CD4-positive, CD25-positive, alpha-beta regulatory T cell (primary cell): ENCODE measurements at regions not wholly inside any gene's neighbourhood (a gene's known extent, or its start where the extent isn't known, plus 50 kb on each side); places are given as distances from the start of the nearest gene placed in this dataset.

Experiments used
- ATAC-seq, 2 donors: fragments of 150-1000 bp; cut with Tn5 transposase; one replicate each; pipeline ENCODE4 v1.10.0; 2021; ENCODE audit warnings: low read depth in 2 of 2, moderate number of reproducible peaks in 2 of 2, moderate library complexity in 1 of 2
- DNase-seq, 3 donors: peaks; one replicate each; pipeline versions ENCODE4 v3.0.0 to v3.0.0-alpha.2; 2012 to 2022; ENCODE audit warnings: mixed read lengths in 1 of 3
- H3K27ac ChIP-seq: one replicate; pipeline ENCODE4 v1.7.0; 2013; ENCODE audit warnings: mild to moderate bottlenecking, low read length; ENCODE audit not compliant: insufficient read depth, poor library complexity, severe bottlenecking
- H3K27me3 ChIP-seq: one replicate; pipeline ENCODE4 v1.7.0; 2013; ENCODE audit warnings: low read length; ENCODE audit not compliant: control insufficient read depth, insufficient read depth
- H3K36me3 ChIP-seq: one replicate; pipeline ENCODE4 v1.7.0; 2013; ENCODE audit warnings: mild to moderate bottlenecking, low read length, moderate library complexity; ENCODE audit not compliant: control insufficient read depth, insufficient read depth
- H3K4me1 ChIP-seq: 2 replicates; pipeline ENCODE4 v1.7.0; 2013; ENCODE audit warnings: mild to moderate bottlenecking, low read length; ENCODE audit not compliant: insufficient read depth, control insufficient read depth, poor library complexity, severe bottlenecking
- H3K4me3 ChIP-seq: one replicate; pipeline ENCODE4 v1.7.0; 2013; ENCODE audit warnings: low read depth, mild to moderate bottlenecking, low read length, moderate library complexity
- H3K9me3 ChIP-seq, 2 experiments: 1 replicate in 1 of 2; 2 replicates in 1 of 2; pipeline ENCODE4 v1.7.0; 2013; ENCODE audit warnings: low read length in 2 of 2, mild to moderate bottlenecking in 1 of 2, moderate library complexity in 1 of 2; ENCODE audit not compliant: control insufficient read depth in 2 of 2
- H3K27ac Mint-ChIP-seq, 3 donors: one replicate each; pipeline ENCODE4 v1.8.0; 2020 to 2022; ENCODE audit warnings: mild to moderate bottlenecking in 3 of 3, mixed read lengths in 3 of 3, moderate library complexity in 2 of 3
- H3K27me3 Mint-ChIP-seq: one replicate; pipeline ENCODE4 v1.8.0; 2022; ENCODE audit warnings: mild to moderate bottlenecking, mixed read lengths
- H3K36me3 Mint-ChIP-seq: one replicate; pipeline ENCODE4 v1.8.0; 2020; ENCODE audit warnings: mixed read lengths
- H3K4me1 Mint-ChIP-seq, 4 donors: one replicate each; pipeline ENCODE4 v1.8.0; 2020 to 2022; ENCODE audit warnings: mixed read lengths in 4 of 4, mild to moderate bottlenecking in 1 of 4
- H3K4me3 Mint-ChIP-seq, 4 donors: one replicate each; pipeline ENCODE4 v1.8.0; 2020 to 2022; ENCODE audit warnings: mild to moderate bottlenecking in 4 of 4, mixed read lengths in 4 of 4, moderate library complexity in 3 of 4
- H3K9me3 Mint-ChIP-seq, 7 donors: one replicate each; pipeline ENCODE4 v1.8.0; 2020 to 2022; ENCODE audit warnings: mixed read lengths in 7 of 7, mild to moderate bottlenecking in 3 of 7, moderate library complexity in 2 of 7

- Mint-ChIP-seq H3K9me3 (peaks cover 0 to 24% (median 3%) of the 10 kb centered on the region in 7 donors), H3K27ac (no peak overlapping the region), H3K27me3 (no peaks in the 10 kb centered on the region), H3K4me3 (no peak overlapping the region), H3K4me1 (no peaks in the 10 kb centered on the region), H3K36me3 (no peaks in the 10 kb centered on the region)
- DNase-seq (no peak), ATAC-seq (no peak)
- Histone ChIP-seq H3K4me3 (no peak overlapping the region), H3K27ac (no peak overlapping the region), H3K27me3 (no peaks in the 10 kb centered on the region), H3K9me3 (no peaks in the 10 kb centered on the region), H3K36me3 (no peaks in the 10 kb centered on the region), H3K4me1 (no peaks in the 10 kb centered on the region)
Observed at GRCh38 chr3:117308756-117309155, 599.2 kb downstream of the TUSC7 start.

- no peaks in the 10 kb centered on the region for H3K27me3 Mint-ChIP-seq
- no peak overlapping the region for H3K4me3 Mint-ChIP-seq
- no peaks in the 10 kb centered on the region for H3K9me3 ChIP-seq
- H3K4me1 ChIP-seq: no peaks in the 10 kb centered on the region
- no peaks in the 10 kb centered on the region for H3K4me1 Mint-ChIP-seq
- no peak overlapping the region for H3K4me3 ChIP-seq
- no peak for ATAC-seq
- H3K27ac ChIP-seq: no peak overlapping the region
- no peak overlapping the region for H3K27ac Mint-ChIP-seq
- no peaks in the 10 kb centered on the region for H3K36me3 Mint-ChIP-seq
- H3K9me3 Mint-ChIP-seq: peaks cover 0 to 17% (median 5%) of the 10 kb centered on the region in 7 donors
- no peaks in the 10 kb centered on the region for H3K27me3 ChIP-seq
- H3K36me3 ChIP-seq: no peaks in the 10 kb centered on the region
- DNase-seq: no peak
Observed at GRCh38 chr3:117310536-117310935, 601.0 kb downstream of the TUSC7 start.

GRCh38 chr3:117314441-117315150 lies 605.0 kb downstream of the TUSC7 start:
- Mint-ChIP-seq H3K4me1 (no peaks in the 10 kb centered on the region), H3K4me3 (no peak overlapping the region), H3K36me3 (no peaks in the 10 kb centered on the region), H3K9me3 (peaks cover 0 to 17% (median 7%) of the 10 kb centered on the region in 7 donors), H3K27me3 (no peaks in the 10 kb centered on the region), H3K27ac (no peak overlapping the region)
- no peaks in the 10 kb centered on the region for H3K27me3 ChIP-seq
- H3K9me3 ChIP-seq: no peaks in the 10 kb centered on the region
- no peak for ATAC-seq
- no peak for DNase-seq
- no peaks in the 10 kb centered on the region for H3K36me3 ChIP-seq
- no peak overlapping the region for H3K4me3 ChIP-seq
- no peak overlapping the region for H3K27ac ChIP-seq
- H3K4me1 ChIP-seq: no peaks in the 10 kb centered on the region

GRCh38 chr3:117322866-117323265 lies 613.3 kb downstream of the TUSC7 start:
- no peak overlapping the region for H3K4me3 Mint-ChIP-seq
- H3K4me1 Mint-ChIP-seq: no peaks in the 10 kb centered on the region
- peaks cover 2 to 42% (median 6%) of the 10 kb centered on the region in 7 donors for H3K9me3 Mint-ChIP-seq
- Histone ChIP-seq H3K9me3 (no peaks in the 10 kb centered on the region), H3K4me3 (no peak overlapping the region), H3K27ac (no peak overlapping the region), H3K4me1 (no peaks in the 10 kb centered on the region), H3K36me3 (no peaks in the 10 kb centered on the region), H3K27me3 (no peaks in the 10 kb centered on the region)
- H3K27me3 Mint-ChIP-seq: no peaks in the 10 kb centered on the region
- no peak overlapping the region for H3K27ac Mint-ChIP-seq
- H3K36me3 Mint-ChIP-seq: no peaks in the 10 kb centered on the region
- DNase-seq (no peak), ATAC-seq (no peak)

- Mint-ChIP-seq H3K9me3 (peaks cover 1 to 22% (median 11%) of the 10 kb centered on the region in 7 donors), H3K27ac (no peak overlapping the region), H3K36me3 (no peaks in the 10 kb centered on the region), H3K4me1 (no peaks in the 10 kb centered on the region), H3K4me3 (no peak overlapping the region), H3K27me3 (no peaks in the 10 kb centered on the region)
- no peak for DNase-seq
- ATAC-seq: no peak
- Histone ChIP-seq H3K9me3 (peaks cover 0 to 2% of the 10 kb centered on the region in 2 experiments), H3K27me3 (no peaks in the 10 kb centered on the region), H3K36me3 (no peaks in the 10 kb centered on the region), H3K27ac (no peak overlapping the region), H3K4me1 (no peaks in the 10 kb centered on the region), H3K4me3 (no peak overlapping the region)
Observed at GRCh38 chr3:117346901-117347300, 637.3 kb downstream of the TUSC7 start.

GRCh38 chr3:117348884-117349283 lies 639.3 kb downstream of the TUSC7 start:
- Histone ChIP-seq H3K27ac (no peak overlapping the region), H3K4me3 (no peak overlapping the region), H3K27me3 (no peaks in the 10 kb centered on the region), H3K4me1 (no peaks in the 10 kb centered on the region), H3K36me3 (no peaks in the 10 kb centered on the region), H3K9me3 (no peaks in the 10 kb centered on the region)
- H3K36me3 Mint-ChIP-seq: no peaks in the 10 kb centered on the region
- no peaks in the 10 kb centered on the region for H3K27me3 Mint-ChIP-seq
- no peaks in the 10 kb centered on the region for H3K4me1 Mint-ChIP-seq
- H3K4me3 Mint-ChIP-seq: no peak overlapping the region
- H3K27ac Mint-ChIP-seq: no peak overlapping the region
- no peak for DNase-seq
- no peak for ATAC-seq
- H3K9me3 Mint-ChIP-seq: peaks cover 0 to 21% (median 8%) of the 10 kb centered on the region in 7 donors

GRCh38 chr3:117349566-117349965 lies 640.0 kb downstream of the TUSC7 start:
- no peaks in the 10 kb centered on the region for H3K36me3 ChIP-seq

GRCh38 chr3:117350371-117350770 lies 640.8 kb downstream of the TUSC7 start:
- Histone ChIP-seq H3K4me1 (no peaks in the 10 kb centered on the region), H3K27ac (no peak overlapping the region), H3K4me3 (no peak overlapping the region), H3K36me3 (no peaks in the 10 kb centered on the region), H3K27me3 (no peaks in the 10 kb centered on the region), H3K9me3 (no peaks in the 10 kb centered on the region)
- no peak for DNase-seq
- Mint-ChIP-seq H3K27me3 (no peaks in the 10 kb centered on the region), H3K9me3 (peaks cover 0 to 28% (median 11%) of the 10 kb centered on the region in 7 donors), H3K27ac (no peak overlapping the region), H3K4me3 (peak overlapping the region in 1 of 4 donors; percentile 21), H3K36me3 (no peaks in the 10 kb centered on the region), H3K4me1 (no peaks in the 10 kb centered on the region)
- ATAC-seq: no peak

More at GRCh38 chr3:117349566-117349965, 640.0 kb downstream of the TUSC7 start:
- Histone ChIP-seq H3K4me1 (no peaks in the 10 kb centered on the region), H3K27ac (no peak overlapping the region), H3K4me3 (no peak overlapping the region), H3K27me3 (no peaks in the 10 kb centered on the region), H3K9me3 (no peaks in the 10 kb centered on the region)
- Mint-ChIP-seq H3K27ac (no peak overlapping the region), H3K9me3 (peaks cover 0 to 21% (median 8%) of the 10 kb centered on the region in 7 donors), H3K27me3 (no peaks in the 10 kb centered on the region), H3K4me1 (no peaks in the 10 kb centered on the region), H3K4me3 (no peak overlapping the region), H3K36me3 (no peaks in the 10 kb centered on the region)
- DNase-seq (no peak), ATAC-seq (no peak)
